H9 (cell line): ENCODE measurements at regions not wholly inside any gene's neighbourhood (a gene's known extent, or its start where the extent isn't known, plus 50 kb on each side); places are given as distances from the start of the nearest gene placed in this dataset.

ENCODE experiments used
- DNase-seq: peaks from one replicate; pipeline ENCODE4 v3.0.0-alpha.2; 2017
- H2AFZ ChIP-seq: one replicate; pipeline ENCODE4 v1.6.1; 2013; ENCODE audit warnings: mild to moderate bottlenecking, low read length, control low read depth, moderate library complexity
- H2AK5ac ChIP-seq: 2 replicates; pipeline ENCODE4 v1.6.1; 2013; ENCODE audit warnings: low read length, control low read depth, mixed read lengths; ENCODE audit not compliant: insufficient read length
- H2BK120ac ChIP-seq: one replicate; pipeline ENCODE4 v1.6.1; 2013; ENCODE audit warnings: low read depth, mild to moderate bottlenecking, low read length, control low read depth, inconsistent platforms; ENCODE audit not compliant: poor library complexity, severe bottlenecking
- H2BK12ac ChIP-seq: 2 replicates; pipeline ENCODE4 v1.6.1; 2013; ENCODE audit warnings: low read length, control low read depth, mixed read lengths, low read depth; ENCODE audit not compliant: insufficient read length
- H2BK15ac ChIP-seq: 2 replicates; pipeline ENCODE4 v1.6.1; 2013; ENCODE audit warnings: low read depth, low read length, control low read depth
- H2BK20ac ChIP-seq: one replicate; pipeline ENCODE4 v1.6.1; 2013; ENCODE audit warnings: low read depth, mild to moderate bottlenecking, low read length, control low read depth, inconsistent platforms; ENCODE audit not compliant: poor library complexity, severe bottlenecking
- H2BK5ac ChIP-seq: 2 replicates; pipeline ENCODE4 v1.6.1; 2013; ENCODE audit warnings: low read length, control low read depth, mixed read lengths; ENCODE audit not compliant: insufficient read length
- H3K14ac ChIP-seq: 2 replicates; pipeline ENCODE4 v1.6.1; 2013; ENCODE audit warnings: low read length, control low read depth; ENCODE audit not compliant: insufficient read depth
- H3K18ac ChIP-seq: 2 replicates; pipeline ENCODE4 v1.6.1; 2013; ENCODE audit warnings: low read depth, mild to moderate bottlenecking, mixed read lengths, low read length, control low read depth; ENCODE audit not compliant: insufficient read length
- H3K23ac ChIP-seq: 2 replicates; pipeline ENCODE4 v1.6.1; 2013; ENCODE audit warnings: low read length, control low read depth, mixed read lengths, low read depth; ENCODE audit not compliant: insufficient read length
- H3K23me2 ChIP-seq: 2 replicates; pipeline ENCODE4 v1.6.1; 2013; ENCODE audit warnings: low read depth, mild to moderate bottlenecking, mixed read lengths, low read length, control low read depth; ENCODE audit not compliant: insufficient read length, poor library complexity, severe bottlenecking
- H3K27ac ChIP-seq: 2 replicates; pipeline ENCODE4 v1.5.1; 2013; ENCODE audit warnings: low read length, control low read depth, mixed read lengths, low read depth; ENCODE audit not compliant: insufficient read length
- H3K27me3 ChIP-seq: 2 replicates; pipeline ENCODE4 v1.6.1; 2013; ENCODE audit warnings: low read length, control low read depth, inconsistent platforms; ENCODE audit not compliant: insufficient read depth
- H3K4ac ChIP-seq: 2 replicates; pipeline ENCODE4 v1.6.1; 2013; ENCODE audit warnings: low read depth, mild to moderate bottlenecking, control low read depth, inconsistent platforms, low read length, moderate library complexity
- H3K4me1 ChIP-seq: 2 replicates; pipeline ENCODE4 v1.6.1; 2013; ENCODE audit warnings: low read length, control low read depth, inconsistent platforms; ENCODE audit not compliant: insufficient read depth
- H3K4me2 ChIP-seq: 2 replicates; pipeline ENCODE4 v1.6.1; 2013; ENCODE audit warnings: low read length, control low read depth, mixed read lengths; ENCODE audit not compliant: insufficient read length, insufficient read depth
- H3K56ac ChIP-seq: 2 replicates; pipeline ENCODE4 v1.6.1; 2013; ENCODE audit warnings: low read depth, mild to moderate bottlenecking, mixed read lengths, low read length, control low read depth; ENCODE audit not compliant: insufficient read length
- H3K79me1 ChIP-seq: 2 replicates; pipeline ENCODE4 v1.6.1; 2013; ENCODE audit warnings: low read depth, mild to moderate bottlenecking, moderate library complexity, low read length, control low read depth, inconsistent platforms; ENCODE audit not compliant: insufficient read depth, poor library complexity, severe bottlenecking
- H3K79me2 ChIP-seq: 2 replicates; pipeline ENCODE4 v1.6.1; 2013; ENCODE audit warnings: low read length, control low read depth, inconsistent platforms; ENCODE audit not compliant: insufficient read depth
- H3K9ac ChIP-seq: 2 replicates; pipeline ENCODE4 v1.6.1; 2013; ENCODE audit warnings: low read length, control low read depth, mixed read lengths; ENCODE audit not compliant: insufficient read length; ENCODE audit errors: extremely low read depth
- H3K9me3 ChIP-seq: one replicate; pipeline ENCODE4 v1.6.1; 2013; ENCODE audit warnings: low read depth, low read length, inconsistent platforms; ENCODE audit not compliant: control insufficient read depth
- H3T11ph ChIP-seq: one replicate; pipeline ENCODE4 v1.6.1; 2013; ENCODE audit warnings: mild to moderate bottlenecking, low read length, control low read depth, inconsistent platforms
- H4K20me1 ChIP-seq: one replicate; pipeline ENCODE4 v1.6.1; 2013; ENCODE audit not compliant: control insufficient read depth, insufficient read length, insufficient read depth
- H4K5ac ChIP-seq: 2 replicates; pipeline ENCODE4 v1.6.1; 2013; ENCODE audit warnings: low read depth, mild to moderate bottlenecking, mixed read lengths, low read length, control low read depth; ENCODE audit not compliant: insufficient read length
- H4K8ac ChIP-seq: replicated peaks from 2 replicates; pipeline ENCODE4 v1.6.1; 2013; ENCODE audit warnings: low read length, control low read depth, mixed read lengths, low read depth; ENCODE audit not compliant: insufficient read length
- H4K91ac ChIP-seq: 2 replicates; pipeline ENCODE4 v1.6.1; 2013; ENCODE audit warnings: low read depth, mild to moderate bottlenecking, moderate library complexity, mixed read lengths, low read length, control low read depth; ENCODE audit not compliant: insufficient read length
- H3K27ac Mint-ChIP-seq, 3 experiments: 2 replicates in 2 of 3; 3 replicates in 1 of 3; pipeline ENCODE4 v1.8.0; 2020 to 2021; ENCODE audit warnings: mixed read lengths in 3 of 3, mild to moderate bottlenecking in 1 of 3, moderate library complexity in 1 of 3
- H3K27me3 Mint-ChIP-seq: 2 replicates; pipeline ENCODE4 v1.8.0; 2021; ENCODE audit warnings: low read depth, mild to moderate bottlenecking, moderate library complexity, mixed read lengths
- H3K36me3 Mint-ChIP-seq, 3 experiments: 2 replicates in 2 of 3; 3 replicates in 1 of 3; pipeline ENCODE4 v1.8.0; 2020 to 2021; ENCODE audit warnings: low read depth in 3 of 3, mixed read lengths in 3 of 3; ENCODE audit not compliant: insufficient read depth in 1 of 3
- H3K4me1 Mint-ChIP-seq, 2 experiments: 2 replicates each; pipeline ENCODE4 v1.8.0; 2020; ENCODE audit warnings: mixed read lengths in 2 of 2
- H3K4me3 Mint-ChIP-seq, 2 experiments: 2 replicates in 1 of 2; 3 replicates in 1 of 2; pipeline ENCODE4 v1.8.0; 2020 to 2021; ENCODE audit warnings: mild to moderate bottlenecking in 2 of 2, mixed read lengths in 2 of 2, moderate library complexity in 1 of 2
- H3K9me3 Mint-ChIP-seq, 2 experiments: 2 replicates in 1 of 2; 3 replicates in 1 of 2; pipeline ENCODE4 v1.8.0; 2020; ENCODE audit warnings: mild to moderate bottlenecking in 2 of 2, mixed read lengths in 2 of 2, moderate library complexity in 1 of 2
- CTCF ChIP-seq: fragments of 200-600 bp; sonication (generic); conservative IDR thresholded peaks from 3 replicates; pipeline ENCODE4 v1.8.0; 2021; ENCODE audit warnings: antibody characterized with exemption, mild to moderate bottlenecking
- WGBS: extraction: QIAGEN DNeasy Blood & Tissue Kit; methylation state at CpG from one replicate; pipeline ENCODE4 v1.1.7; 2013; ENCODE audit warnings: missing lambda C conversion rate, low lambda C conversion rate, mixed read lengths; ENCODE audit not compliant: insufficient read length; ENCODE audit errors: extremely low coverage; 5-methylcytosine and 5-hydroxymethylcytosine counted together

GRCh38 chr5:120153551-120153950 is 310.5 kb upstream of the PRR16 start:
- TF ChIP-seq CTCF: no peak
- no peak for DNase-seq
- no peak overlapping the region for H3K23ac ChIP-seq
- no peak overlapping the region for H3K18ac ChIP-seq
- H3K79me1 ChIP-seq: no peaks in the 10 kb centered on the region
- no peaks in the 10 kb centered on the region for H3K27me3 Mint-ChIP-seq
- no peak overlapping the region for H3T11ph ChIP-seq
- no peak overlapping the region for H3K4me2 ChIP-seq
- H3K79me2 ChIP-seq: no peaks in the 10 kb centered on the region
- H4K5ac ChIP-seq: no peak overlapping the region
- no peaks in the 10 kb centered on the region for H3K27me3 ChIP-seq
- H2BK5ac ChIP-seq: no peak overlapping the region
- no peaks in the 10 kb centered on the region for H3K9me3 ChIP-seq
- no peak overlapping the region for H3K27ac ChIP-seq
- no CpG with 5 or more reads among the region's 2 CpGs for WGBS
- H3K4ac ChIP-seq: no peak overlapping the region
- H3K4me1 ChIP-seq: no peaks in the 10 kb centered on the region
- no peak overlapping the region for H2BK12ac ChIP-seq
- H2BK15ac ChIP-seq: no peak overlapping the region
- H3K36me3 Mint-ChIP-seq: no peaks in the 10 kb centered on the region
- H2AK5ac ChIP-seq: no peak overlapping the region
- H2BK20ac ChIP-seq: no peak overlapping the region
- H3K9ac ChIP-seq: no peak overlapping the region
- H3K9me3 Mint-ChIP-seq: no peaks in the 10 kb centered on the region
- H3K4me1 Mint-ChIP-seq: peaks cover 10% of the 10 kb centered on the region in 2 experiments; a peak in 3 of 4 replicates
- H3K23me2 ChIP-seq: no peaks in the 10 kb centered on the region
- H4K91ac ChIP-seq: no peak overlapping the region
- H2BK120ac ChIP-seq: no peak overlapping the region
- H3K56ac ChIP-seq: no peak overlapping the region
- H3K27ac Mint-ChIP-seq: no peak overlapping the region
- no peak overlapping the region for H2AFZ ChIP-seq
- H3K4me3 Mint-ChIP-seq: no peak overlapping the region
- no peak overlapping the region for H4K8ac ChIP-seq
- H3K14ac ChIP-seq: no peak overlapping the region
- no peaks in the 10 kb centered on the region for H4K20me1 ChIP-seq
